Uterus (tissue), 3 donors: ENCODE measurements at regions not wholly inside any gene's neighbourhood (a gene's known extent, or its start where the extent isn't known, plus 50 kb on each side); places are given as distances from the start of the nearest gene placed in this dataset.

ENCODE experiments used
- DNase-seq, 2 donors: peaks; one replicate each; pipeline ENCODE4 v3.0.0-alpha.2; 2019 to 2020
- H3K27ac ChIP-seq, 2 donors: fragments of 200-600 bp; sonication (generic); 1 replicate in 1 of 2; 2 replicates in 1 of 2; pipeline ENCODE4 v1.5.1; 2016 to 2018
- H3K27me3 ChIP-seq, 2 donors: fragments of 200-600 bp; sonication (generic); one replicate each; pipeline ENCODE4 v1.5.1; 2018 to 2019; ENCODE audit warnings: control low read depth in 1 of 2
- H3K36me3 ChIP-seq, 2 donors: fragments of 200-600 bp; sonication (generic); one replicate each; pipeline ENCODE4 v1.5.1; 2019; ENCODE audit warnings: control low read depth in 1 of 2
- H3K4me1 ChIP-seq, 2 donors: fragments of 200-600 bp; sonication (generic); one replicate each; pipeline ENCODE4 v1.5.1; 2018 to 2019; ENCODE audit warnings: control low read depth in 1 of 2
- H3K4me3 ChIP-seq, 2 donors: fragments of 200-600 bp; sonication (generic); 1 replicate in 1 of 2; 2 replicates in 1 of 2; pipeline ENCODE4 v1.5.1; 2018 to 2019; ENCODE audit warnings: mild to moderate bottlenecking in 1 of 2
- H3K9me3 ChIP-seq, 2 donors: fragments of 200-600 bp; sonication (generic); one replicate each; pipeline ENCODE4 v1.5.1; 2019; ENCODE audit warnings: control low read depth in 1 of 2
- CTCF ChIP-seq, 4 experiments: fragments of 200-600 bp in 2 of 4; fragments of 450-650 bp in 2 of 4; sonication (generic) in 2 of 4; IDR thresholded peaks; one replicate each; pipeline ENCODE4 v1.5.1; 2016 to 2019; ENCODE audit warnings: antibody characterized with exemption in 4 of 4, mild to moderate bottlenecking in 2 of 4, moderate library complexity in 1 of 4
- POLR2A ChIP-seq, 2 donors: fragments of 450-650 bp; IDR thresholded peaks; one replicate each; pipeline ENCODE4 v1.6.1; 2016; ENCODE audit warnings: antibody characterized with exemption in 2 of 2, mild to moderate bottlenecking in 1 of 2, moderate library complexity in 1 of 2
- intact Hi-C: fragments of 100-400 bp; cut with DNase I; formaldehyde crosslinking; loops from one replicate; pipeline ENCODE4 v1.15.1; 2023; ENCODE audit warnings: low total_unique reads
- donor health status: DM: yes; HTN: yes; CAD: no.

- no peaks in the 10 kb centered on the region for H3K27me3 ChIP-seq
- DNase-seq, result no peak
- no peak overlapping the region for H3K27ac ChIP-seq
- H3K9me3 ChIP-seq, result no peaks in the 10 kb centered on the region
- TF ChIP-seq CTCF (IDR thresholded peaks at IDR 0.05) (no peak), POLR2A (IDR thresholded peaks at IDR 0.05) (no peak)
- no peaks in the 10 kb centered on the region for H3K36me3 ChIP-seq
- intact Hi-C loops, result no loop called here
- no peak overlapping the region for H3K4me3 ChIP-seq
- no peaks in the 10 kb centered on the region for H3K4me1 ChIP-seq
Observed at GRCh38 chr11:115660030-115660805, 156.0 kb upstream of the CADM1 start.

- Histone ChIP-seq H3K9me3 (no peaks in the 10 kb centered on the region), H3K4me3 (no peak overlapping the region), H3K4me1 (no peaks in the 10 kb centered on the region), H3K27ac (no peak overlapping the region), H3K27me3 (no peaks in the 10 kb centered on the region), H3K36me3 (no peaks in the 10 kb centered on the region)
- intact Hi-C loops, result no loop called here
- no peak for DNase-seq
- TF ChIP-seq POLR2A (IDR thresholded peaks at IDR 0.05) (no peak), CTCF (IDR thresholded peaks at IDR 0.05) (no peak)
Observed at GRCh38 chr11:115659061-115659963, 155.1 kb upstream of the CADM1 start.

- no peaks in the 10 kb centered on the region for H3K4me1 ChIP-seq
- H3K27me3 ChIP-seq, result no peaks in the 10 kb centered on the region
- no peak for DNase-seq
- H3K36me3 ChIP-seq, result no peaks in the 10 kb centered on the region
- H3K27ac ChIP-seq, result no peak overlapping the region
- intact Hi-C loops, result no loop called here
- no peaks in the 10 kb centered on the region for H3K9me3 ChIP-seq
- no peak overlapping the region for H3K4me3 ChIP-seq
- no peak for TF ChIP-seq POLR2A (IDR thresholded peaks at IDR 0.05)
- TF ChIP-seq CTCF (IDR thresholded peaks at IDR 0.05), result no peak
Observed at GRCh38 chr11:115657586-115657985, 153.4 kb upstream of the CADM1 start.

- no peaks in the 10 kb centered on the region for H3K4me1 ChIP-seq
Observed at GRCh38 chr11:115656669-115657068, 152.5 kb upstream of the CADM1 start.

More at GRCh38 chr11:115656669-115657068, 152.5 kb upstream of the CADM1 start:
- DNase-seq, result no peak
- Histone ChIP-seq H3K9me3 (no peaks in the 10 kb centered on the region), H3K27ac (no peak overlapping the region), H3K36me3 (no peaks in the 10 kb centered on the region), H3K4me3 (no peak overlapping the region), H3K27me3 (no peaks in the 10 kb centered on the region)
- intact Hi-C loops, result no loop called here
- no peak for TF ChIP-seq CTCF (IDR thresholded peaks at IDR 0.05)
- no peak for TF ChIP-seq POLR2A (IDR thresholded peaks at IDR 0.05)
